Right lobe of liver (tissue), 6 donors: ENCODE measurements at regions not wholly inside any gene's neighbourhood (a gene's known extent, or its start where the extent isn't known, plus 50 kb on each side); places are given as distances from the start of the nearest gene placed in this dataset.

Experiments used
- ATAC-seq, 4 donors: fragments of 200-7000 bp; cut with Tn5 transposase; one replicate each; pipeline ENCODE4 v1.9.1; 2020; ENCODE audit warnings: mild to moderate bottlenecking in 4 of 4, moderate library complexity in 4 of 4
- DNase-seq, 3 donors: peaks; one replicate each; pipeline ENCODE4 v3.0.0-alpha.2; 2020
- H3K27ac ChIP-seq, 3 donors: fragments of 200-600 bp; one replicate each; pipeline ENCODE4 v1.8.0; 2022
- H3K27me3 ChIP-seq, 2 donors: fragments of 200-600 bp; one replicate each; pipeline ENCODE4 v1.8.0; 2022
- H3K36me3 ChIP-seq, 4 donors: fragments of 200-600 bp; sonication (generic) in 1 of 4; one replicate each; pipeline versions ENCODE4 v1.5.1 to v1.8.0; 2017 to 2022; ENCODE audit warnings: control low read depth in 1 of 4
- H3K4me1 ChIP-seq, 4 donors: fragments of 200-600 bp; sonication (generic) in 1 of 4; one replicate each; pipeline versions ENCODE4 v1.5.1 to v1.8.0; 2017 to 2022; ENCODE audit warnings: control low read depth in 1 of 4
- H3K4me3 ChIP-seq, 3 donors: fragments of 200-600 bp; one replicate each; pipeline ENCODE4 v1.8.0; 2022
- H3K9me3 ChIP-seq, 4 donors: fragments of 200-600 bp; sonication (generic) in 1 of 4; one replicate each; pipeline versions ENCODE4 v1.5.1 to v1.8.0; 2017 to 2022; ENCODE audit warnings: control low read depth in 1 of 4
- POLR2A ChIP-seq: fragments of 450-650 bp; IDR thresholded peaks from one replicate; pipeline ENCODE4 v1.6.1; 2017; ENCODE audit warnings: antibody characterized with exemption, mild to moderate bottlenecking
- WGBS: methylation state at CpG from one replicate; pipeline ENCODE4 v1.1.6; 2018; ENCODE audit warnings: low coverage, low lambda C conversion rate; ENCODE audit not compliant: insufficient coverage; ENCODE audit errors: missing lambda C conversion rate; 5-methylcytosine and 5-hydroxymethylcytosine counted together
- intact Hi-C, 2 donors: fragments of 100-400 bp; cut with DNase I; formaldehyde crosslinking; loops; one replicate each; pipeline versions ENCODE4 v1.11.2 to v1.14.1; 2022
- TF ChIP-seq, protein P1 (sequence below), 4 donors: fragments of 200-600 bp in 3 of 4; fragments of 450-650 bp in 1 of 4; IDR thresholded peaks; one replicate each; pipeline versions ENCODE4 v1.5.1 to v1.8.0; 2016 to 2022; ENCODE audit warnings: antibody characterized with exemption in 4 of 4, mild to moderate bottlenecking in 2 of 4
- donor health status: DM: no; HTN: yes; CAD: no.
- donor health status: DM: no; HTN: no; CAD: no.
- donor health status: DM: no; HTN: no; CAD: no.
- donor health status: DM: no; HTN: yes; CAD: no.
- donor health status: DM: no; HTN: yes; CAD: no.

DNA sequence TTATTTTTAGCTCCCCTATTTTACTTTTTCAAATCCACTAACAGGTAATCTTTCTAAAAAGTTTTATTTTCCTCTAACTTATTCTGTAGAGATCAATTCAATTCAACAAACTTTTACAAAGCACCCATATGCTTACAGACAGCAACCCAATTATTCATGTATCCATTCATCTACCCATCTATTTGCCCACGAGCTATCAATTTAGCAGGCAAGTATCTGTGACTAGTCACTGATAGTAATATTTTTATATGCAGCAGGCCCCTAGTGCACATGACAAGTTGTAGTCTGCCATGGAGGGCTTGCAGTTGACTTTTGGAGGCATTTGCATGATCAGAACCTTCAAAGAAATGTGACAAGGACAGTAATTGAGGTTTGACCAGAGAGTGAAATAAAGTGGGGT is 753.2 kb upstream of the TENM4 start:
- TF ChIP-seq, protein P1, sequence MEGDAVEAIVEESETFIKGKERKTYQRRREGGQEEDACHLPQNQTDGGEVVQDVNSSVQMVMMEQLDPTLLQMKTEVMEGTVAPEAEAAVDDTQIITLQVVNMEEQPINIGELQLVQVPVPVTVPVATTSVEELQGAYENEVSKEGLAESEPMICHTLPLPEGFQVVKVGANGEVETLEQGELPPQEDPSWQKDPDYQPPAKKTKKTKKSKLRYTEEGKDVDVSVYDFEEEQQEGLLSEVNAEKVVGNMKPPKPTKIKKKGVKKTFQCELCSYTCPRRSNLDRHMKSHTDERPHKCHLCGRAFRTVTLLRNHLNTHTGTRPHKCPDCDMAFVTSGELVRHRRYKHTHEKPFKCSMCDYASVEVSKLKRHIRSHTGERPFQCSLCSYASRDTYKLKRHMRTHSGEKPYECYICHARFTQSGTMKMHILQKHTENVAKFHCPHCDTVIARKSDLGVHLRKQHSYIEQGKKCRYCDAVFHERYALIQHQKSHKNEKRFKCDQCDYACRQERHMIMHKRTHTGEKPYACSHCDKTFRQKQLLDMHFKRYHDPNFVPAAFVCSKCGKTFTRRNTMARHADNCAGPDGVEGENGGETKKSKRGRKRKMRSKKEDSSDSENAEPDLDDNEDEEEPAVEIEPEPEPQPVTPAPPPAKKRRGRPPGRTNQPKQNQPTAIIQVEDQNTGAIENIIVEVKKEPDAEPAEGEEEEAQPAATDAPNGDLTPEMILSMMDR (IDR thresholded peaks at IDR 0.05): no peak
- TF ChIP-seq POLR2A: no peak
- Histone ChIP-seq H3K4me1 (no peaks in the 10 kb centered on the region), H3K36me3 (no peaks in the 10 kb centered on the region), H3K27ac (no peak overlapping the region), H3K4me3 (no peak overlapping the region), H3K9me3 (no peaks in the 10 kb centered on the region), H3K27me3 (no peaks in the 10 kb centered on the region)
- intact Hi-C loops: no loop called here
- no peak for ATAC-seq
- 21% methylated on average over 1 of the region's 1 CpG for WGBS
- DNase-seq: no peak

DNA sequence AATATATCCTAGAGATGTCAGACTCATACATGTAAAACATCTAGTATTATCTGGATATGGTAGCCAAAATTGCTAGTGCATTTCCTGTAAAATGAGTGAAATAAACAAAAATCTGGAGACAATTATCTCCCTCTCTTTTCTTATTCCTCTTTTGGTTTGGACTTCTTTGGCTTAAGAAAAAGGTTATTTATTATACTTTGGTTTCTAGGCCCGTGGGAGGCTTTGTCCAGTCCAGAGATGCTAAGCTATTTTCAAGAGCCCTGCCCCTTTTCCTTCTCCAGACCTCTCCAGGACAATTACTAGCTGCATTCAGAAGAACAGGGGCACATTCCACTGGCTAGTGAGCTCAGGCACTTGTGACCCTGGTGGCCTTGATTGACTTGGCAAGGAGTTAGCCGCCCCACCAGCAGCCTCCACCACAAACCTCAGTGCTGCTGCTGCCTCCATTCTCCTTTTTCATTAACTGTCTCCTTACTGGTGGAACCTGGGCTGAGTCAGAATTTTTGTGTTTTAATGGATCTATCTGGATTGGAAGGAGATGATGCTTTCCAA is 747.3 kb upstream of the TENM4 start:
- no peak overlapping the region for H3K4me3 ChIP-seq
- TF ChIP-seq, protein P1 (IDR thresholded peaks at IDR 0.05): no peak
- TF ChIP-seq POLR2A: no peak
- 34% methylated on average over 2 of the region's 2 CpGs for WGBS
- H3K27ac ChIP-seq: no peak overlapping the region
- H3K27me3 ChIP-seq: no peaks in the 10 kb centered on the region
- H3K4me1 ChIP-seq: no peaks in the 10 kb centered on the region
- H3K36me3 ChIP-seq: no peaks in the 10 kb centered on the region
- DNase-seq: no peak
- no peak for ATAC-seq
- no peaks in the 10 kb centered on the region for H3K9me3 ChIP-seq
- intact Hi-C loops: no loop called here

- intact Hi-C loops: no loop called here
- H3K4me1 ChIP-seq: no peaks in the 10 kb centered on the region
- ATAC-seq (no peak), DNase-seq (no peak)
- no peak overlapping the region for H3K27ac ChIP-seq
- no peak overlapping the region for H3K4me3 ChIP-seq
- no peaks in the 10 kb centered on the region for H3K36me3 ChIP-seq
- no peaks in the 10 kb centered on the region for H3K9me3 ChIP-seq
- TF ChIP-seq, protein P1 (IDR thresholded peaks at IDR 0.05): no peak
- TF ChIP-seq POLR2A: no peak
- 47% methylated on average over 3 of the region's 3 CpGs for WGBS
- H3K27me3 ChIP-seq: no peaks in the 10 kb centered on the region
Measured at GRCh38 chr11:80186692-80187091, 745.9 kb upstream of the TENM4 start.

DNA sequence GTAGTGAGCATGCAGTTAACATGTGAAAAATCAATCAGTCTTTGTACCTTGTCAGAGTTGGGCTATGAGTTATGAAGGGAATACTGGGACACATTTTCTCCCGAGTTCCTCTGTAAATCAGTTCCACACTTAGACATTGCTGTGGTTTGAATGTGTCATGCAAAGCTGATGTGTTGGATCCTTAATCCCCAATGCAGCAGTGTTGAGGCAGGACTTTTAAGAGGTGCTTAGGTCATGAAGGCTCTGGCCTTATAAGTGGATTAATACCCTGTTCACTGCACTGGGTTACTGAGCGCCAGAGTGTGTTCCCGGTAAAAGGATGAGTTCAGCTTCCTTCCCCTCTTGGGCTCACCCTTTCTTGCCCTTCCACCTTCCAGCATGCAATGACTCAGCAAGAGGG is 742.1 kb upstream of the TENM4 start:
- H3K36me3 ChIP-seq: no peaks in the 10 kb centered on the region
- H3K4me3 ChIP-seq: no peak overlapping the region
- H3K27ac ChIP-seq: no peak overlapping the region
- H3K9me3 ChIP-seq: no peaks in the 10 kb centered on the region
- intact Hi-C loops: no loop called here
- no peaks in the 10 kb centered on the region for H3K4me1 ChIP-seq
- no peaks in the 10 kb centered on the region for H3K27me3 ChIP-seq
- ATAC-seq: no peak
- 25% methylated on average over 1 of the region's 3 CpGs for WGBS
- no peak for DNase-seq
- TF ChIP-seq, protein P1 (IDR thresholded peaks at IDR 0.05): no peak
- TF ChIP-seq POLR2A: no peak
